HFFc6 (cell line): ENCODE measurements at regions not wholly inside any gene's neighbourhood (a gene's known extent, or its start where the extent isn't known, plus 50 kb on each side); places are given as distances from the start of the nearest gene placed in this dataset.

Source experiments
- DNase-seq: peaks from one replicate; pipeline ENCODE4 v3.0.0-alpha.2; 2018
- H3K27ac Mint-ChIP-seq: 2 replicates; pipeline ENCODE4 v1.8.0; 2020; ENCODE audit warnings: mild to moderate bottlenecking, mixed read lengths
- H3K27me3 Mint-ChIP-seq: 2 replicates; pipeline ENCODE4 v1.8.0; 2021; ENCODE audit warnings: mild to moderate bottlenecking, moderate library complexity, mixed read lengths; ENCODE audit not compliant: insufficient read depth
- H3K36me3 Mint-ChIP-seq: 2 replicates; pipeline ENCODE4 v1.8.0; 2021; ENCODE audit warnings: low read depth, mixed read lengths
- H3K4me1 Mint-ChIP-seq: 2 replicates; pipeline ENCODE4 v1.8.0; 2020; ENCODE audit warnings: low read depth, mixed read lengths
- H3K4me3 Mint-ChIP-seq: 2 replicates; pipeline ENCODE4 v1.8.0; 2020; ENCODE audit warnings: mild to moderate bottlenecking, moderate library complexity, mixed read lengths
- H3K9me3 Mint-ChIP-seq: 2 replicates; pipeline ENCODE4 v1.8.0; 2020; ENCODE audit warnings: mild to moderate bottlenecking, mixed read lengths
- CTCF ChIP-seq: fragments of 200-600 bp; sonication (generic); IDR thresholded peaks from 2 replicates; pipeline ENCODE4 v1.5.0; 2021; ENCODE audit warnings: antibody characterized with exemption, mild to moderate bottlenecking

- no peaks in the 10 kb centered on the region for H3K36me3 Mint-ChIP-seq
- no peaks in the 10 kb centered on the region; the same call in 1 of the 2 replicates for H3K27me3 Mint-ChIP-seq
- no peak overlapping the region for H3K4me3 Mint-ChIP-seq
- DNase-seq, result no peak
- H3K9me3 Mint-ChIP-seq, result no peaks in the 10 kb centered on the region
- no peak for TF ChIP-seq CTCF
- H3K4me1 Mint-ChIP-seq, result no peaks in the 10 kb centered on the region
- H3K27ac Mint-ChIP-seq, result no peak overlapping the region
These were observed 465.3 kb upstream of the TENM4 start for GRCh38 chr11:79906164-79906563.

GRCh38 chr11:79902493-79902892 is 461.7 kb upstream of the TENM4 start:
- peak; percentile 17 for DNase-seq
- no peaks in the 10 kb centered on the region for H3K27me3 Mint-ChIP-seq
- H3K27ac Mint-ChIP-seq, result no peak overlapping the region
- H3K9me3 Mint-ChIP-seq, result no peaks in the 10 kb centered on the region
- H3K4me3 Mint-ChIP-seq, result no peak overlapping the region
- no peak for TF ChIP-seq CTCF
- H3K4me1 Mint-ChIP-seq, result no peaks in the 10 kb centered on the region; the same call in 1 of the 2 replicates
- no peaks in the 10 kb centered on the region for H3K36me3 Mint-ChIP-seq

GRCh38 chr11:79897896-79898295 is 457.1 kb upstream of the TENM4 start:
- H3K4me1 Mint-ChIP-seq, result peaks cover 12% of the 10 kb centered on the region; the same call in 1 of the 2 replicates

GRCh38 chr11:79896258-79896657 is 455.4 kb upstream of the TENM4 start:
- no peak overlapping the region for H3K4me3 Mint-ChIP-seq
- no peaks in the 10 kb centered on the region for H3K9me3 Mint-ChIP-seq
- no peaks in the 10 kb centered on the region for H3K36me3 Mint-ChIP-seq
- H3K27me3 Mint-ChIP-seq, result no peaks in the 10 kb centered on the region
- H3K27ac Mint-ChIP-seq, result no peak overlapping the region
- peaks cover 12% of the 10 kb centered on the region; the same call in 1 of the 2 replicates for H3K4me1 Mint-ChIP-seq
- no peak for TF ChIP-seq CTCF
- DNase-seq, result no peak

More at GRCh38 chr11:79897896-79898295, 457.1 kb upstream of the TENM4 start:
- H3K27me3 Mint-ChIP-seq, result no peaks in the 10 kb centered on the region
- H3K27ac Mint-ChIP-seq, result no peak overlapping the region
- H3K9me3 Mint-ChIP-seq, result no peaks in the 10 kb centered on the region
- no peak for DNase-seq
- no peaks in the 10 kb centered on the region for H3K36me3 Mint-ChIP-seq
- no peak overlapping the region for H3K4me3 Mint-ChIP-seq
- TF ChIP-seq CTCF, result no peak

GRCh38 chr11:79894111-79894510 is 453.3 kb upstream of the TENM4 start:
- Mint-ChIP-seq H3K27ac (no peak overlapping the region), H3K4me1 (peaks cover 12% of the 10 kb centered on the region; the same call in 1 of the 2 replicates), H3K36me3 (no peaks in the 10 kb centered on the region), H3K27me3 (no peaks in the 10 kb centered on the region), H3K9me3 (no peaks in the 10 kb centered on the region), H3K4me3 (no peak overlapping the region)
- TF ChIP-seq CTCF, result no peak
- DNase-seq, result no peak

- no peak for TF ChIP-seq CTCF
- Mint-ChIP-seq H3K27ac (no peak overlapping the region), H3K9me3 (no peaks in the 10 kb centered on the region), H3K36me3 (no peaks in the 10 kb centered on the region), H3K27me3 (no peaks in the 10 kb centered on the region), H3K4me1 (no peaks in the 10 kb centered on the region), H3K4me3 (no peak overlapping the region)
- DNase-seq, result no peak
These were observed 449.4 kb upstream of the TENM4 start for GRCh38 chr11:79890272-79890671.
